K562 (cell line): ENCODE measurements at regions not wholly inside any gene's neighbourhood (a gene's known extent, or its start where the extent isn't known, plus 50 kb on each side); places are given as distances from the start of the nearest gene placed in this dataset.

Source experiments
- L3MBTL2 ChIP-seq: fragments of 450-650 bp; IDR thresholded peaks from 2 replicates; pipeline ENCODE4 v1.6.1; 2016; ENCODE audit warnings: mild to moderate bottlenecking, moderate library complexity
- MEF2A ChIP-seq: IDR thresholded peaks from 2 replicates; pipeline ENCODE4 v1.6.1; 2011; ENCODE audit warnings: low read depth, mild to moderate bottlenecking, low read length, moderate library complexity; ENCODE audit not compliant: control insufficient read depth
- PTTG1 ChIP-seq: fragments of 450-650 bp; IDR thresholded peaks from 2 replicates; pipeline ENCODE4 v1.6.1; 2016; ENCODE audit warnings: low read depth, mild to moderate bottlenecking, missing genetic modification characterization, missing compliant biosample characterization
- RBM25 ChIP-seq: fragments of 200-400 bp; formaldehyde crosslinking; IDR thresholded peaks from 2 replicates; pipeline ENCODE4 v1.6.1; 2018; ENCODE audit warnings: low read length, low read depth, moderate library complexity; ENCODE audit not compliant: severe bottlenecking
- SAP30 ChIP-seq: fragments of 200-600 bp; sonication (generic); IDR thresholded peaks from 2 replicates; pipeline ENCODE4 v1.6.1; 2012; ENCODE audit warnings: borderline replicate concordance, low read depth, mild to moderate bottlenecking, moderate library complexity, low read length, control low read depth, inconsistent platforms; ENCODE audit not compliant: insufficient read depth, poor library complexity, severe bottlenecking
- SIN3A ChIP-seq, 2 experiments: fragments of 150-350 bp in 1 of 2; IDR thresholded peaks; 2 replicates each; pipeline ENCODE4 v1.6.1; 2011 to 2016; ENCODE audit warnings: borderline replicate concordance in 2 of 2, low read depth in 2 of 2, low read length in 2 of 2, mild to moderate bottlenecking in 2 of 2, moderate library complexity in 2 of 2; ENCODE audit not compliant: control insufficient read depth in 1 of 2
- USF2 ChIP-seq: sonication (generic); formaldehyde crosslinking; IDR thresholded peaks from 2 replicates; pipeline ENCODE4 v1.5.0; 2020; ENCODE audit warnings: missing genetic modification reagents

GRCh38 chr1:213821175-213821942, 166.4 kb upstream of the PROX1 start:
- TF ChIP-seq PTTG1 (tag) (no peak), MEF2A (no peak), USF2 (CRISPR knock-in tag) (no peak), SIN3A (IDR thresholded peaks at IDR 0.05; ENCODE audit: borderline replicate concordance in 2 of 2, control insufficient read depth in 1 of 2, low read depth in 2 of 2, low read length in 2 of 2) (no peak), RBM25 (no peak), SAP30 (no peak), L3MBTL2 (no peak)
